ENCODE measurements at regions not wholly inside any gene's neighbourhood (a gene's known extent, or its start where the extent isn't known, plus 50 kb on each side); places are given as distances from the start of the nearest gene placed in this dataset.
A peak's percentile ranks its signal among the peaks of the same experiment; 100 is the strongest.

GRCh38 chr3:107981471-107982111, 109.2 kb downstream of the CD47 start:
- peaks cover 3% of the 10 kb centered on the region for H3K9me3 Mint-ChIP-seq
- H3K4me1 Mint-ChIP-seq = peaks cover 20% of the 10 kb centered on the region
- no peak overlapping the region for H3K27ac Mint-ChIP-seq (ENCODE audit: unreplicated experiment)
- DNase-seq (ENCODE audit: low read depth, low spot score) = no peak
- H3K36me3 Mint-ChIP-seq (ENCODE audit: low read depth) = no peaks in the 10 kb centered on the region
- no peak for TF ChIP-seq CTCF (conservative IDR thresholded peaks at IDR 0.05)
- no peak overlapping the region for H3K4me3 Mint-ChIP-seq
- H3K27me3 Mint-ChIP-seq (ENCODE audit: low read depth) = no peaks in the 10 kb centered on the region

- Mint-ChIP-seq H3K4me3 (no peak overlapping the region), H3K36me3 (ENCODE audit: low read depth) (no peaks in the 10 kb centered on the region), H3K4me1 (peaks cover 24% of the 10 kb centered on the region), H3K27me3 (ENCODE audit: low read depth) (no peaks in the 10 kb centered on the region), H3K9me3 (peaks cover 3% of the 10 kb centered on the region), H3K27ac (ENCODE audit: unreplicated experiment) (no peak overlapping the region)
- no peak for DNase-seq (ENCODE audit: low read depth, low spot score)
- no peak for TF ChIP-seq CTCF (conservative IDR thresholded peaks at IDR 0.05)
Observed at GRCh38 chr3:107979538-107979937, 111.3 kb downstream of the CD47 start.

DNA sequence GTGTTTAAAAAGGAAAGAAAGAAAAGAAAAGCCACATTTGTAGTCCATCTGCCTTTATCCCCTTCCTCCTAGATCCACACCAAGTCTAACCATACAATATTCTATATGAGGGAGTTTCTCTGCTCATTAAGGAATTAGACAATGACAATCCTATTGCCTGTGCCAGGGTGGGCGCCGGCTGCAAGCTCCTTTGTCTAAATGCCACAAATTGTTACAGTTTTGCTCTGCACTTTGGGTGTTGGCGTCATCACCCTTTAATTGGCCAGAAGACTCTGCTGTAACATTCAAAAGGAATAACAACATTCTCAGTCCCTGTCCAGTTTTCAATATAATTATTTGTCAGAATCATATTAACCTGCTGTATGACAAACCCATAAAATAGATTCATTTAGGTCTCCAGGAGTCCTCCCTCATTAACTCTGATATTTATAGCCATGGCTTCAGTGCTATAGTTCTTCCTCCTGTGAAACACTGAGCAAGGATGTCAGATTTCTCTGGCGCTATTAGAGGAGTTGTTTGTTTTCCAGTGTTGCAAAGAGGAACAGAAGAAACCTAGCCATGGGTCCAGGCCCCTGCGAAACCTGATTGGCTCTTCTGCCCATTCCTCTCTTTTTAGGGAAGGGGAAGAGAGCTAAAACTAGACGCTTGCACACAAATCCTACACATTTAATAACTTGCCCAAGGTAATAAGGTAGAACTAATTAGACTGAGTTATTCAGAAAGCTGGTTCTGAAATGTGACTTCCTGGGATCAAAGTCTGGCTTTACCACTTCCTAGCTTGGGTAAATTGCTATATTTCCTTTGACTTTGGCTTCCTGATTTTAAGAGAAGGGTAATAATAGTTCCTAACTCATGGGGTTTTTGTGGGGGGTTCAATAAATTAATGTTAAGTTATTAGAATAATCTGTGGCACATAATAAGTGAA, 112.4 kb downstream of the CD47 start:
- no peak for TF ChIP-seq CTCF (conservative IDR thresholded peaks at IDR 0.05)
- no peak for DNase-seq (ENCODE audit: low read depth, low spot score)
- Mint-ChIP-seq H3K36me3 (ENCODE audit: low read depth) (no peaks in the 10 kb centered on the region), H3K9me3 (peaks cover 3% of the 10 kb centered on the region), H3K27ac (ENCODE audit: unreplicated experiment) (peak overlapping the region; percentile 47), H3K27me3 (ENCODE audit: low read depth) (no peaks in the 10 kb centered on the region), H3K4me3 (no peak overlapping the region), H3K4me1 (peaks cover 24% of the 10 kb centered on the region)

DNA sequence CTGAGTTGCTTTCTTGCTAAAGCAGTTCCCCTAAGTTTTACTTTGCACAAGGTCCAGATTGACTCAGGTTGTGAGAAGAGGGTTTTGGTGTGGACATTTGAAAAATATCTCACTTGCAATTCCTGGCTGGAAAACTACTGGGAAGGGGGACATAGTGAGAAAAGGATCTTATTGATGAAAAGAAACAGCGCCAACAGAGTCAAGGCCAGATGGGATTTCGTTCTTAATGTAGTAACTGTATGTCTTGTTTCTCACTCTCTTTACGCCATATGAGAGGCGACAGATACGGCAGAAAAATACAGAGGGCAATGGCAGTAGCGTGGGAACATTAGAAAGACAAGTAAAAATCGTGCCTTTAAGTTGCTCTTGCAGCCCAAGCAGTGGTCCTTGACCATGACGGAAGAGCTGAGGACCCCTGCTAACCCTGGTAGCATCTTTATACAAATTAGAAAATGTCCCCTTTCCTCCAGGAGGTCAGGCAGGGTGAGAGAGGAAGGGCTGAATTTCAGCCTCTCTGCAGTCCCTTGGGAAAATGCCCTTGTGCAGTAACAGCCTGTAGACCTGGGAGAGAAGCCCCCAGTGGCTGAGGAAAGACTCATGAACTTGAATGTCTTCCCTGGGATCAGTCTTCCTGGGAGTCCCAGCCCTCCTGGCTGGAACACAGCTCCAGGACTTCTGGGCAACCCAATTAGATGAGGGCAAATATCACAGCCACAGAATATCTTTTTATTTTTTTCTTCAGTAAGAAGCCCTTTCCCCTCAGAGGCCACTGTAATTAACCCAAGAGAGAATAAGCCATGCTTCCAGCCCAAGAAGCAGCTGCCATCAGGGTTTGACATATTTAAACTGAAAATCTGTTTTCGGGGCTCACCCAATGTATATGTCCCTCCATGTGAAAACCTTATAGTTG, 113.4 kb downstream of the CD47 start:
- Mint-ChIP-seq H3K36me3 (ENCODE audit: low read depth) (no peaks in the 10 kb centered on the region), H3K27ac (ENCODE audit: unreplicated experiment) (no peak overlapping the region), H3K4me1 (peaks cover 24% of the 10 kb centered on the region), H3K27me3 (ENCODE audit: low read depth) (no peaks in the 10 kb centered on the region), H3K4me3 (no peak overlapping the region), H3K9me3 (peaks cover 3% of the 10 kb centered on the region)
- TF ChIP-seq CTCF (conservative IDR thresholded peaks at IDR 0.05) = no peak
- DNase-seq (ENCODE audit: low read depth, low spot score) = no peak

- Mint-ChIP-seq H3K9me3 (peaks cover 3% of the 10 kb centered on the region), H3K27me3 (ENCODE audit: low read depth) (no peaks in the 10 kb centered on the region), H3K4me3 (no peak overlapping the region), H3K4me1 (peaks cover 30% of the 10 kb centered on the region), H3K27ac (ENCODE audit: unreplicated experiment) (no peak overlapping the region), H3K36me3 (ENCODE audit: low read depth) (no peaks in the 10 kb centered on the region)
- DNase-seq (ENCODE audit: low read depth, low spot score) = no peak
- no peak for TF ChIP-seq CTCF (conservative IDR thresholded peaks at IDR 0.05)
Observed at GRCh38 chr3:107976202-107976800, 114.5 kb downstream of the CD47 start.
